Superior temporal gyrus (tissue), 1 donor: ENCODE measurements at regions not wholly inside any gene's neighbourhood (a gene's known extent, or its start where the extent isn't known, plus 50 kb on each side); places are given as distances from the start of the nearest gene placed in this dataset.
A peak's percentile ranks its signal among the peaks of the same experiment; 100 is the strongest.
"Not testable (repeated sequence)": the region's sequence is repeated elsewhere in the genome, so short reads cannot be mapped to it uniquely, and the experiment has no call there.

Source experiments
- DNase-seq: peaks from one replicate; pipeline ENCODE4 v3.0.0-alpha.2; 2016; ENCODE audit errors: extremely low spot score

DNA sequence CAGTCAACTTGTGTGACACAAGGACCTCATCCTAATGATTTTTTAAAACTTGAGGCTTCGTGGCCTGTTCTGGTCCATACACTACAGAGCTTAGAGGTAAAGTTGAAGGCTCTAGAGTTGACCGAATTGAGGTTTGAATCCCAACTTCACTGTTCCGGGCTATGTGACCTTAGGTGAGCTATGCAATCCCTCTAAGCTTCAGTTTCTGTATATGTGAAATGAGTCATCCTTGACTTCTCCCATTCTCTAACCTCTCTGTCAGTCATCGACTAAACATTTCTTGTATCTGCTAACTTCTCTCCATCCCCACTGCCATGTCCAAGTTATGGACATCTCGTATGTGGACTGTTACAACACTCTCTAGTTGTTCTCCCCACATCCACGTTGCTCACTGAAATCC, 178.2 kb upstream of the TMEM45B start:
- DNase-seq: no peak

DNA sequence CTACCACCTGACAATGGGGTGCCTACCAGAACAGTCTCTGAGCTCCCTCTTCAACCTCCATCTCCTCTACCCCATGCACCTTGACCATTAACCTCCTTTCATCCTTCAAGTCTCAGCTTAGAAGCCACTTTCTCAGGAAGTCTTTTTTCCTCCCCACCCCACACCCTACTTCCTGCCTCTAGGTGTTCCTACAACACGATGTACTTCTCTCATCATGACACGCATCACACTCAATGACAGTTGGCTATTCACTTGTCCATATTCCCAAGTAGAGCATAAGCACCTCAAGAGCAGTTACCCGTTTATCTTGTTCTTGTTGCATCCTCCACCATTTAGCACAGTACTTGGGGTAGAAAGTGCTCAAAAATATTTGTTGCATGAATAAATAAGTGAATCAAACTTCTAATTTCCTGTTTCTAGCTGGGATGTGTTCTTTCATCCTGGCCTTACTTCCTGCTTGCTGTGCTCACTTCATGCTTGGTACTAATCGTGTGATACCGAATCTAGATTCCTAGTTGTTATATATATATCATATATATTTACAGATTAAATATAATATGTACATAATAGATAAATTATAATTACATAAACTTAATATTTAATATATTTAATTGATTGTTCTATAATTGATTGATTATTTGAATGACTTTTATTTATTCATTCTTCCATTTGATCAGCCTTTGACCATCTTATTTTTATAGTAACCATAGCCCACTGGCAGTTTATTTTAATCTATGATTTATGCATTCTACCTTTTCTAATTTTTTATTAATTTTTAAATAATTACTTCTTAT, 177.5 kb upstream of the TMEM45B start:
- DNase-seq: no peak

DNA sequence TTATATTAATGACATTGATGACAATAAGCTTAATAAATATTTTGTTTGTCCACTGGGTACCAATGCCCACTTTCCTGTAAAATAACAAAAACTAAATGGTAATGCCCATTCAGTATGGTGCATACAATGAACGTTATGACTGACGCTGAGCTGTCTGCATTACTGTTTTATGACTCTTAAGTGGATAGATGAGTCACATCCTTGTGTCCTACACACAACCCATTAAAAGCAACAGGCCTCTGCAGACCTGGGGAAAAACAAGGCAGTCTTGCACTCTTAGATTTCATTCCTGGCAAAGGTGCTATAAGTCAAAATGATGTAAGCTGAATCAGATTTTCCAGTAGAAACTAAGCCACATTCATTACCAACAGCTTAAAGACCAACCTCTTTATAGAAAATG, 176.3 kb upstream of the TMEM45B start:
- no peak for DNase-seq

- DNase-seq: no peak
These were observed 175.0 kb upstream of the TMEM45B start for GRCh38 chr11:129640671-129641070.

DNA sequence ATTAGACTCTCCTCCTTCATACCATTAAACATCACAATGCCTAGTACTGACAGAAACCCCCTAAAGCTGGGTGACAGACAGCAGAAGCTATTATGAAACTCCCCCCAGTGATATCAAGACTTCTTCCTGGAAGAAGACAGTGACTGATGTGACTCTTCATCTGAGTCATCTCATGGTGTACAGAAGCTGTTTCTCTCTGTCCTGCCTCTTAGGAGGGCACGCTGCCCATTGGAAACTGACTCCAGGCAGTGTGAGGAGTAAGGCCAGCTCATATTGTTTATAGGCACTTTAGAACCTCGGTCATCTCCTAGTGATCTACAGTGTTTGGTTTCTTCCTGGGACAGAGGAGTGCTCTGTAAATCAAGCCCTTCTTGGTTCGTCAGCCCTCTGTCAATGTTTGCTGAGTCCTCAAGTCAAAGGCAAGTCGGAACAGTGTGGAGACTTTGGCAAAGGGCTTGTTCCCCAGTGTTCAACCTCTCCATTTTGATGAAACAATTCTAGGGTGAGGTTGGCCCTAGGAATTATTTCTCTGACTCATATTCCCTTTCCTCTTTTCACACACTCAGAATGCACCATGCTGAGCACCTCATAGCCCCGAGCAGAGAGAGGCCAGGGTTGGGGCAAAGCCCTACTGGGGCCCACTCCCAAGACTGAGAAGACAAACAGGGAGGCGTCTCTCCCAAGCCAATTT, 172.5 kb upstream of the TMEM45B start:
- no peak for DNase-seq

DNA sequence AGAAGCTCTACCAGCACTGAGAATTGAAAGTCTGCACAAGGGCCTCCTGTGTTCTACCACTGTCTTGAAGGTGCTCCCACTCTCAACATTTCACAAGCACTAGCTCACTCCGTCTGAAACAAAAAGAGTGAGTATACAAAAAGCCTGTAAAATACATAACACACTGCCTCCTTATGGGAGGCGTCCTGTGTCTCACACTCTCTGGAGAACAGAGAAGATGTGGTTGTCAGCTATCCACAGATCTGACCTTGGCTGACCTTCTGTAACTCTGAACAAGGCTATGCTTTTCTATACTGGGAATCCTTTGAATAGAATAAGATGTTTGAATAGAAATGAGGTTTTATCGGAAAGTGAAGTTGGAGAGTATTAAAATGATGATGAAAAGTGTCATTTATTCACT, 171.3 kb upstream of the TMEM45B start:
- DNase-seq: no peak

GRCh38 chr11:129645943-129646342, 169.7 kb upstream of the TMEM45B start:
- DNase-seq: no peak

GRCh38 chr11:129650044-129650443, 165.6 kb upstream of the TMEM45B start:
- DNase-seq: not testable (repeated sequence)

- DNase-seq: no peak
These were observed 162.8 kb upstream of the TMEM45B start for GRCh38 chr11:129652835-129653234.

- no peak for DNase-seq
These were observed 160.3 kb upstream of the TMEM45B start for GRCh38 chr11:129655247-129655832.

- no peak for DNase-seq
These were observed 157.7 kb upstream of the TMEM45B start for GRCh38 chr11:129657866-129658525.

- no peak for DNase-seq
These were observed 157.2 kb upstream of the TMEM45B start for GRCh38 chr11:129658526-129658867.

GRCh38 chr11:129680907-129681306, 134.7 kb upstream of the TMEM45B start:
- DNase-seq: no peak

DNA sequence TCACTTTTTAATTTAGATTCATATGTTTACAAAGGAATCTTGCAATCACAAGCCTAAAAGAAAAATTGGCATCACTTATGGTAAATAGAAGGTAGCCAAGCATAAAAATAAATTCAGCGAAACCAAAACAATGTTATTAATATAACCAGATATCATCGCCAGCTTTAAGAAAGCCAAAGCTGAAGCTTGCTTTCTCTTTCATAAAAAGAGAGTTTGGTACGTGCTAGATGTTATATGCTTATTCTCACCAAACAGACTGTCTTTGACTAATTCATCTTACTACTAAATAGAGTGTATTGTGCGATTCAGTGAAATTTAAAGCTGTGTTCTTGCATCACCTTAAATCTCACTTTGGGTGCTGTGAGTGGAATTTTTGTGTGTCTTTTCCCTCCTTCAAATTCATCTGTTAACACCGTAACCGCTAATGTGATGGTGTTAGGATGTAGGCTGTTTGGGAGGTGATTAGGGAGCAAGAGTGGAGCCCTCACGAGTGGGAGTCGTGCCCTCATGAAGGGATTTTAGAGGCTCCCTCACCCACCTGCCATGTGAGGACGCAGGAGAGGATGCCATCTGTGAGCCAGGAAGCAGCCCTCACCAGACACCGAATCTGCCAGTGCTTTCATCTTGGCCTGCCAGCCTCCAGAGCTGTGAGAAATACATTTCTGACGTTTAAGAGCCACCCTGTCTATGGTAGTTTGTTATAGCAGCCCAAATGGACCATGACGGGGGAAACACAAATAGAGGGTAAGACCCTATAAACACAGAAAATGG, 134.1 kb upstream of the TMEM45B start:
- no peak for DNase-seq

GRCh38 chr11:129686269-129686668, 129.4 kb upstream of the TMEM45B start:
- DNase-seq: no peak

DNA sequence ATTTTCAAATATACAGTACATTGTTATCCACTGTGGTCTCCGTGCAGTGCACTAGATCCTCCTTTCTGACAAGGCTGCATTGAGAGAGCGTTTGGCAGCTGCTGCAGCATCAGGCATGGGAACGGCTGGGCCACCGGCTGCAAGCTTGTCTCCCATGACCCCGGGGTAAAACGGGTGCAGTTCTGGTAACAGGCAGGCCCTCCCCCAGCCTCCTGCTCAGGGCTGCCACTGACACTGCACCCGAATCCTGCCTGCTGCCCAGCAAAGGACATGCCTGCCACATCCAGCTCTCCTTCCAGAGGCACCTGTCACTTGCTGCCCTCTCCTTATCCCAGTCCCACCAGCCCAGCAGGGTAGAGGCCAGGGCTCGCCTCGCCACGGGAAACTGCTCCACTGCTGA, 124.5 kb upstream of the TMEM45B start:
- no peak for DNase-seq

- no peak for DNase-seq
These were observed 121.1 kb upstream of the TMEM45B start for GRCh38 chr11:129694538-129694937.

DNA sequence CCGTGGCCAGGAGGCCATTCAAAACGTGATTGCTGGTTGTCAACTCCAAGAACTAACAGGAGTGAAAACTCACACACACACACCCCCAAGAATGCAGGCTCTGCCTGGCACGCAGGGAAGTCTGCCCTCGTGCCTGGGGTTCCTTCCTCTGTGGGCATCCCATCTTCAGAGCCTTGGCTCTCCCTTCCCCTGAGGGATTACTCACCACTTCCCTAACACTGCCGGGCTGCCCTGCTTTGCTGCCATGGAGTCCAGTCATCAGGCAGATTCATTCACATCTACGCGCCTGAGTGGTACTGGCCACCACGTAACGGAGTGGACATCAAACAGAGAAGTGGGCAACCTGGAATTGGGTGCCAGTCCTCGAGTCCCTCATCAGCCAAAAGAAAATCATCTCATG, 120.7 kb upstream of the TMEM45B start:
- DNase-seq: no peak

DNA sequence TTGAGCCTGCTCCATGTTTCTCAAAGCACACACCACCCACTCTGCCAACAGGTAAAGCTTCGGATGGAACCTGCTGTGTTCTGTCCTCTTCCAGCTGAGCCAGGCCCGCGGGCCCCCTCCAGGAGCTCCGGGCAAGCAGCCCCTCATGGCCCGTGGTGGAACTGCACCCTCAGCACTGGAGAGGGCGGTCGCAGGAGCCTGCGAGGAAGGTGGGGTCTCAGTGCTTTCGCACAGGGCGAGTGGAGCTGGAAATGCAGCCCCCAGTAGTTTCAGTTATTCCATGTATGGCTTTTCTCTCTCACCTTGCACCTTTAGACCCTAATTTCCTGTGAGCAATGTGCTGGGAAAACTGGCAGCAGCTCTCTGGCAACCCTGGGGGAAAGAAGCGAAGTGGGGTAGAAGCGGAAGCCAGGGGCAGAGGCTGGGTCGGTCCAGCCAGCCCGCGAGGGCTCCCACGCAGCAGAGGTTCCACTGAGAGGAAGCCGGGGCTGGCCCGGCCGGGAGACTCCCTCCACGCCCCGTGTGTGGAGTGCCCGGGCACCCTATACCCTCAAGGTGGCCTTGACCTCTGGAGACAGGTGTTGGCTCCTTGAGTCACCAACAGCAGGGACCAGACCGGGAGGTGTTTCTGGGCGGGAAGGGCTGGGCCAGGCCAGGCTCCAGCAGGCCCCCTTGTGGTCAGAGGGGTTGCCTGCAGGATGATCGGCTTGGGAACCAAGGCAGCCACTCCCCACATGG, 119.9 kb upstream of the TMEM45B start:
- DNase-seq: peak; percentile 55

DNA sequence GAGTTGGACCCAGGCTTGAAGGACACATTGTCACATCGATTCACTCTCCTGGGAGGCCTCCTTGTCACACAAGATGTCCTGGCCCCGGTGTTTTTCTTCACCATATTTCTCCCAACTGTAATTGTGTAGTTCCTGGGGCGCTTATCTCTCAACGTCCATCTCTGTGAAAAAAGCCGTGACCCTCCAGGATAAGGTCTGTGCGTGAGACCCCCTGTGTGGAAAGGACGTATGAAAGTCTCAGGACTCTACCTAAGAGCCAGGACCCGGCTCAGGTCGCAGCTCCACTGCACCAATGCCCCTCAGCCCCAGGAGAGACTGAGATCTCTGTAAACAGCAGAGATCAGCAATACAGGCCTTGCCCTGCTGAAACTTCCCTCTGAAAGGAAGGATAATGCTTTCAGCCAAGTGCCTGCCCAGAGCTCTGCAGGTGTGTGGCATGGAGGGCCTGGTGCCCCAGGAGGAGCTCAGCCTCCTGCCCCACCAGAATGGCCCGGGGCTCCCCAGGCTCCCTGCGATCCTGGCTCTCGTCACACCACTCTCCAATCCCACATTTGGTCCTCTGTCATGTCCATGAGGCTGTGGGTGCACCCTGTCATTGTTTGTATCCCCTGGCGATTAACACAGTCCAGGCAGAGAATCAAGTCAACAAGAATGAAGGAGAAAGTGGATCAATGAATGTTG, 119.2 kb upstream of the TMEM45B start:
- no peak for DNase-seq

DNA sequence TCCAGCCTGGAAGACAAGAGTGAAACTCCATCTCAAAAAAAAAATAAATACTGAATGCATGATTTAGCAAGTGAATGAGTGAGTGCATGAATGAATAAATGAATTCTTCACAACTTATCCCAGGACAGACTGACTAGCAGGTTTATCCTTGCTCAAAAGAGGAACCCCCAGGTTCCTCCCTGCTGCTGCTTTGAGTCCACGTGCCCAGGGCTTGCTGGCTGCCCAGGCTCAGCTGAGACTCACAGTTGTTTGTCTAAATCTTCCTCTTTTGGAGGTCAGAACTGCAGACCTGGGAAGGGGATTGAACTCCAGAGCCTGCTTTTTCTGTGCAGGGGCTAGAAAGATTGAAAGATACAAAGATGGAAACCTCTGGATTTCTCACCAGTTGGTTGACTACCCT, 117.4 kb upstream of the TMEM45B start:
- no peak for DNase-seq
